ENCODE measurements at regions not wholly inside any gene's neighbourhood (a gene's known extent, or its start where the extent isn't known, plus 50 kb on each side); places are given as distances from the start of the nearest gene placed in this dataset.
A peak's percentile ranks its signal among the peaks of the same experiment; 100 is the strongest.

- BruUV-seq (replicated peaks) = no TSS peak
- TF ChIP-seq ZNF274 (IDR thresholded peaks at IDR 0.05; ENCODE audit: low read depth, low read length) (no peak), RAD21 (IDR thresholded peaks at IDR 0.05; ENCODE audit: low read depth) (peak; percentile 4; the same call in 1 of the 2 replicates)
- intact Hi-C loops (cut with micrococcal nuclease) = no loop called here
- Histone ChIP-seq H3K27ac (ENCODE audit: low read depth, low read length) (no peak overlapping the region), H3K4me3 (replicated peaks in 1 of 2; ENCODE audit: low read depth in 1 of 2, low read length in 2 of 2) (no peak overlapping the region), H4K20me1 (ENCODE audit: insufficient read depth) (no peaks in the 10 kb centered on the region), H2AFZ (ENCODE audit: low read depth, low read length, poor library complexity, severe bottlenecking) (no peak overlapping the region), H3K9ac (ENCODE audit: low read length) (no peak overlapping the region), H3K4me2 (ENCODE audit: low read length) (no peak overlapping the region), H3K4me1 (ENCODE audit: control insufficient read depth in 1 of 2, insufficient read depth in 2 of 2, low read length in 2 of 2) (no peaks in the 10 kb centered on the region), H3K27me3 (ENCODE audit: insufficient read depth, low read length) (no peaks in the 10 kb centered on the region), H3K9me2 (ENCODE audit: insufficient read depth) (no peaks in the 10 kb centered on the region), H3K9me3 (ENCODE audit: control insufficient read depth in 1 of 2, insufficient read depth in 1 of 2, low read depth in 1 of 2, low read length in 2 of 2) (peaks cover 0 to 2% of the 10 kb centered on the region in 2 experiments; a peak in 2 of 4 replicates), H3K36me3 (ENCODE audit: control insufficient read depth in 1 of 2, insufficient read depth in 2 of 2, low read length in 2 of 2) (no peaks in the 10 kb centered on the region), H3K79me2 (ENCODE audit: insufficient read depth, low read length) (no peaks in the 10 kb centered on the region)
- CTCF ChIA-PET = interaction anchor here (1.0 kb wide), 1 partner anchor 99 kb away, joined by 3 read pairs; no protein-coding TSS in a partner anchor
- RAD21 ChIA-PET (ENCODE audit: low non-redundant PET in 1 of 2, low total read pairs in 2 of 2, uncharacterized antibody in 2 of 2, unreplicated experiment in 2 of 2) = no interaction called here
- ATAC-seq = no peak
- DNase-seq (ENCODE audit: low read depth, low spot score) = no peak
- POLR2A ChIA-PET = no interaction called here
Measured at GRCh38 chr7:8823486-8823885, 390.1 kb downstream of the NXPH1 start.

DNA sequence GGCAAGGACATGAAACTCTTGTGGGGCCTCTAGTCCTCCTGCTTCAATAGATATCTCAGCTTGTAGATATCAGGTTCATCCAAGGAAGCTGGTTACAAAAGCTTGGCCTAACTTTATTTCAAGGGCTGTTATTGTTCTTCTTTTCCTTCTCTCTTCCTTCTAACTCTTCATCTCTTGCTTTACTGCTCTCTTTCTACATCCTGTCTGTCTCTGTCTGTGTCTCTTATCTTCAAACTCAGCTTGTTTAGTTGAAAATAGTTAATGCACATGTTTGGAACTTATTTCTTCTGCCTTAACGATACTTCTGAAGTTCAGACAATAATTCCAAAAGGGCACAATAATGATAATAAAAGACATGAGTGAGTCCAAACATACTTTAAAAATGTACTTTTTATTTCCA, 393.9 kb downstream of the NXPH1 start:
- BruUV-seq (replicated peaks) = no TSS peak
- no peaks in the 10 kb centered on the region for H3K36me3 ChIP-seq (ENCODE audit: control insufficient read depth in 1 of 2, insufficient read depth in 2 of 2, low read length in 2 of 2)
- H3K9me3 ChIP-seq (ENCODE audit: control insufficient read depth in 1 of 2, insufficient read depth in 1 of 2, low read depth in 1 of 2, low read length in 2 of 2) = peaks cover 0 to 15% of the 10 kb centered on the region in 2 experiments; a peak in 1 of 4 replicates
- DNase-seq (ENCODE audit: low read depth, low spot score) = no peak
- no peak overlapping the region for H3K9ac ChIP-seq (ENCODE audit: low read length)
- no peaks in the 10 kb centered on the region for H3K9me2 ChIP-seq (ENCODE audit: insufficient read depth)
- ChIA-PET RAD21 (ENCODE audit: low non-redundant PET in 1 of 2, low total read pairs in 2 of 2, uncharacterized antibody in 2 of 2, unreplicated experiment in 2 of 2) (no interaction called here), CTCF (no interaction called here), POLR2A (no interaction called here)
- no peaks in the 10 kb centered on the region for H3K27me3 ChIP-seq (ENCODE audit: insufficient read depth, low read length)
- no peak overlapping the region for H3K4me3 ChIP-seq (replicated peaks in 1 of 2; ENCODE audit: low read depth in 1 of 2, low read length in 2 of 2)
- intact Hi-C loops (cut with micrococcal nuclease) = no loop called here
- no peaks in the 10 kb centered on the region for H3K4me1 ChIP-seq (ENCODE audit: control insufficient read depth in 1 of 2, insufficient read depth in 2 of 2, low read length in 2 of 2)
- H2AFZ ChIP-seq (ENCODE audit: low read depth, low read length, poor library complexity, severe bottlenecking) = no peak overlapping the region
- no peak overlapping the region for H3K27ac ChIP-seq (ENCODE audit: low read depth, low read length)
- no peaks in the 10 kb centered on the region for H4K20me1 ChIP-seq (ENCODE audit: insufficient read depth)
- no peaks in the 10 kb centered on the region for H3K79me2 ChIP-seq (ENCODE audit: insufficient read depth, low read length)
- no peak for ATAC-seq
- no peak overlapping the region for H3K4me2 ChIP-seq (ENCODE audit: low read length)
- TF ChIP-seq ZNF274 (IDR thresholded peaks at IDR 0.05; ENCODE audit: low read depth, low read length) (no peak), TCF7L2 (IDR thresholded peaks at IDR 0.05; ENCODE audit: borderline replicate concordance, extremely low read depth, insufficient read depth, insufficient read length) (no peak), ZBTB33 (IDR thresholded peaks at IDR 0.05; ENCODE audit: extremely low read depth, insufficient replicate concordance, low read length) (no peak), EZH2 (IDR thresholded peaks at IDR 0.05) (no peak), SP1 (IDR thresholded peaks at IDR 0.05; ENCODE audit: low read depth) (no peak), EGR1 (IDR thresholded peaks at IDR 0.05; ENCODE audit: low read depth) (no peak), SIN3A (IDR thresholded peaks at IDR 0.05; ENCODE audit: low read depth) (no peak), YY1 (IDR thresholded peaks at IDR 0.05; ENCODE audit: extremely low read depth, insufficient replicate concordance, low read depth, low read length) (no peak), POLR2A (IDR thresholded peaks at IDR 0.05; ENCODE audit: borderline replicate concordance, extremely low read depth, insufficient read depth, insufficient read length) (no peak), REST (IDR thresholded peaks at IDR 0.05; ENCODE audit: low read depth) (no peak), ZFX (IDR thresholded peaks at IDR 0.05) (no peak), EZH2phosphoT487 (IDR thresholded peaks at IDR 0.05; ENCODE audit: borderline replicate concordance) (no peak), JUND (IDR thresholded peaks at IDR 0.05) (no peak)
- TF ChIP-seq, protein P1, sequence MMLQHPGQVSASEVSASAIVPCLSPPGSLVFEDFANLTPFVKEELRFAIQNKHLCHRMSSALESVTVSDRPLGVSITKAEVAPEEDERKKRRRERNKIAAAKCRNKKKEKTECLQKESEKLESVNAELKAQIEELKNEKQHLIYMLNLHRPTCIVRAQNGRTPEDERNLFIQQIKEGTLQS (IDR thresholded peaks at IDR 0.05) = no peak
